Adipocyte (in vitro differentiated cells): ENCODE measurements at regions not wholly inside any gene's neighbourhood (a gene's known extent, or its start where the extent isn't known, plus 50 kb on each side); places are given as distances from the start of the nearest gene placed in this dataset.
A peak's percentile ranks its signal among the peaks of the same experiment; 100 is the strongest.

Experiments
- DNase-seq: peaks from one replicate; pipeline ENCODE4 v3.0.0-alpha.2; 2015; ENCODE audit warnings: low read depth
- H3K27me3 ChIP-seq: replicated peaks from 2 replicates; pipeline ENCODE4 v1.7.0; 2013; ENCODE audit warnings: mild to moderate bottlenecking, low read length, moderate library complexity; ENCODE audit not compliant: control insufficient read depth, insufficient read depth
- H3K36me3 ChIP-seq: 2 replicates; pipeline ENCODE4 v1.7.0; 2013; ENCODE audit warnings: low read length, mild to moderate bottlenecking, moderate library complexity; ENCODE audit not compliant: control insufficient read depth, insufficient read depth, severe bottlenecking
- H3K4me1 ChIP-seq: 2 replicates; pipeline ENCODE4 v1.7.0; 2013; ENCODE audit warnings: mild to moderate bottlenecking, low read length, moderate library complexity; ENCODE audit not compliant: control insufficient read depth, insufficient read depth
- H3K4me3 ChIP-seq: 2 replicates; pipeline ENCODE4 v1.7.0; 2013; ENCODE audit warnings: mild to moderate bottlenecking, low read length, moderate library complexity
- H3K9ac ChIP-seq: 2 replicates; pipeline ENCODE4 v1.7.0; 2013; ENCODE audit warnings: mild to moderate bottlenecking, low read length, moderate library complexity
- H3K9me3 ChIP-seq: 2 replicates; pipeline ENCODE4 v1.7.0; 2013; ENCODE audit warnings: mild to moderate bottlenecking, low read length, moderate library complexity; ENCODE audit not compliant: control insufficient read depth

DNA sequence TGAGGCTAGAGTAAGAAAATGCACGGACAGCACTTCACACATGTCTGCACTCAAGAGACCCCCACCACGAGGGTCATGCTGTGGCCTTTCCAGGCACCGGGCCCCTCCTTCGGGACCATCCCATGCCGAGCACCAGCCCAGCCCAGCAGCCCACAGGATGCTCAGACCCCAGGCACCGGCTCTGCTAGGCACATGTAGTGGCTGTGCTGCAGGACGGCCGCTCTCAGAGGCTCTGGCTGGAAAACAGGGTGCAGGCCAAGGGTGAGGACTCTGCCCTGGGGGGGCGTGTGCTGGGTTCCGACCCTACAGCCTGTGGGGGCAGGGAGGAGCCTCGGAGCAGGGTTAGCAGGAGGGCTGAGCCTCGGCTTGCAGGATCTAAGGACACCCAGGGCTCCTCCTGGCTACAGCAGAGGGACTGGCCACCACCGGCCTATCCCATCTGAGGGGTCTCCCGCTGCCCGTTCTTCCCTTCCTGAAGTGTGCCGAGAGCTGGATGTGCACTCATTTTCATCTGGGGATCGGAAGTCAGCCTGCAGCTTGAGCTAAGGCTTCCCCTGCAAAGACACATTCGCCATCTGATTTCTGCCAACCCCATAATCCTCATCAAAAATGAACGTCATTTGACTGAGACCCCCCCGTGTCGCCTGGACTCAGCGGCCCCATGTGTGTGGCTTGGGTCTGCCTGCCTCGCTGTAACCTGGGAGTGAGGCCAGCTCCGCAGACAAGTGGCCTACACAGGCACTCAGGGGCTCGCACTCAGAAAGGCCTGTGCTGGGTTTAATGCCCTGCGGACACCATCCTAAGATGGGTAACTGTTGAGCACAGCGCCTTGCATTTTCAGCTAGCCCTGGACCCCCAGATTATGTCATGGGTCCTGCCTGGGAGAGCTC lies 293.1 kb upstream of the FOXF1 start:
- peaks cover 14% of the 10 kb centered on the region for H3K27me3 ChIP-seq
- no peak overlapping the region for H3K9ac ChIP-seq
- peaks cover 32% of the 10 kb centered on the region for H3K4me1 ChIP-seq
- no peak overlapping the region for H3K4me3 ChIP-seq
- H3K9me3 ChIP-seq, result no peaks in the 10 kb centered on the region
- DNase-seq, result no peak
- H3K36me3 ChIP-seq, result no peaks in the 10 kb centered on the region

DNA sequence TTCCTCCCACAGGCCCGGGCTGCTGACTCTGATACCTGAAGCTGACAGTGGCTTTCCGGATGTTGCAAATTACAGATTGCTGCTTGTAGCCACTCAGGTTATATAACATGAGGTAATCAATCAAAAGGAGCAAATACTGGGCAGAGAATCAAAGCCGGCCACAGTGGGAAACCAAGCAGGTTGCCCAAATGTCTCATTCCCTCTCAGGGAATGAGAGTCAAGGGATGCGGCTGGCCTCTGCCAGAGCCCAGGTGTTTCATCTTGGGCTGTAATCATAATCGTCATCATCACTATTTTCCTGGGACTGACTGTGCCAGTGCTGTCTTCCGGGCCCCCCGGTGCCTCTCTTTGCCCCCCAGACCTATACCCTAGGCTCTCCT lies 292.4 kb upstream of the FOXF1 start:
- H3K27me3 ChIP-seq, result peaks cover 11% of the 10 kb centered on the region
- no peaks in the 10 kb centered on the region for H3K36me3 ChIP-seq
- peaks cover 38% of the 10 kb centered on the region for H3K4me1 ChIP-seq
- H3K9me3 ChIP-seq, result no peaks in the 10 kb centered on the region
- DNase-seq, result no peak
- no peak overlapping the region for H3K4me3 ChIP-seq
- no peak overlapping the region for H3K9ac ChIP-seq

DNA sequence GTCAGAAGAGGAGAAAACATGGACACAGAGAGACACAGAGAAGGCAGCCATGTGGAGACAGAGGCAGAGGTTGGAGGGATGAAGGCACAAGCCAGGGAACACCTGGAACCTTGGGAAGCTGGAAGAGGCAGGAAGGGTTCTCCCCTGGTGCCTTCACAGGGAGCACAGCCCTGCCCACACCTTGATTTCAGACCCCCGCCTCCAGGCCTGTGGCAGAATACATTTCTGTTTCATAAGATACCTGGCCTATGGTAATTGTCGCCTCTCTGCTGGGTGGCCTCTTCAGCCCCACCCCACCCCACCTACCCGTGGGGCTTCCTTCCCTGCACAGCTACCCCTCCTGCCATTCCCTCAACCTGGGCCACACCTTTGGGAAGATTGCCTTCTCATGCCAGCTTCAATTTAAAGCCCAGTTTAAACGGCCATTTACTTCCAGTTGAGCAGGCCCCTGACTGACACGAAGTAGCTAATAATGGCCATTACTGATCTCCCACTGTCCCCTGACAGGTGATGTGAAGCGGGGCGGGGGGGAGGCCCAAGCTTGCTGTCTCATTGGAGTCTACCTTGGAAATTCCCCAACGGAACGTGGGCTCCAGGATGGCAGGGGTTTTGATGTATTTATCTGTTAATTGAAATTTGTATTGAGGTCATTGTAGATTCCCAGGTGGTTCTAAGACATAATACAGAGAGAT lies 291.7 kb upstream of the FOXF1 start:
- no peak for DNase-seq
- Histone ChIP-seq H3K9me3 (no peaks in the 10 kb centered on the region), H3K9ac (no peak overlapping the region), H3K36me3 (no peaks in the 10 kb centered on the region), H3K27me3 (peaks cover 8% of the 10 kb centered on the region), H3K4me3 (no peak overlapping the region), H3K4me1 (peaks cover 46% of the 10 kb centered on the region)

DNA sequence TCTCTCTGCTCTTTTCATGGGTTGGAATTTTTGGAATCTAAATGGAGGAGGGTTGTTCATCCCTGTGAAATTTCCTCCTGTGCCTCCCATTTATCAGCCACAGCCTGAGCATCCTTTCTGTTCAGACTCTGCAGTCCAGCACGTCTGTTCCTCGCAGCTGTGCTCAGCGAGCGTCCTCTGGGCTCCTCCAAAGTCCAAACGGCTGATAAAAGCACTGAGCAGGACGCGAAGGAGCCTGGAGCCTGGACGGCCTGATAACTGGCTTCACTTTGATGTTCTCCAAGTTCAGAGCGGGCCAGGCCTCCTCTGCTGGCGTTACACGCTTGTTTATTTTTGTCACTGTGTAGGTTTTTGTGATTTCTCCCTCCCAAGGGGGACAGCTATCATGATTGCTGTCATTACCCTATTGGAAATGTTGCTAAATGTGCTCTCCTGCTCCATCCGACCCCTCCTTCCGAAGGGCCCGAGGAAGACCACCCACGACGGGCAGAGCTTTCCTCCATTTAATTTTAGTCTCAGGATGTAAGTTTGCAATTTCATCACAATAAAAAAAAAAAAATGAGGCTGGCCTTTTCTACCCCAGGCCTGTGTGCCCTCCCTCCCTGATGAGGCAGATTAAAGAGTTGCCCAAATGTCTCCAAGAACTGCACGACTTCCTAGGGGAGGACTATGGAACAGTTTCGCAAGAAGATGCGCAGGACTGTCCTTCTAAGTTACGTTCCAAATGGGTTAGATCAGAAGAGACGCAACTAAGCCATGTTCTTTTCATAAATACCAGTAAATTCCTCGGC lies 290.5 kb upstream of the FOXF1 start:
- H3K36me3 ChIP-seq, result no peaks in the 10 kb centered on the region
- H3K9me3 ChIP-seq, result no peaks in the 10 kb centered on the region
- peak; percentile 2 for DNase-seq
- no peak overlapping the region for H3K9ac ChIP-seq
- H3K4me1 ChIP-seq, result peaks cover 48% of the 10 kb centered on the region
- H3K27me3 ChIP-seq, result peaks cover 8% of the 10 kb centered on the region
- H3K4me3 ChIP-seq, result no peak overlapping the region

DNA sequence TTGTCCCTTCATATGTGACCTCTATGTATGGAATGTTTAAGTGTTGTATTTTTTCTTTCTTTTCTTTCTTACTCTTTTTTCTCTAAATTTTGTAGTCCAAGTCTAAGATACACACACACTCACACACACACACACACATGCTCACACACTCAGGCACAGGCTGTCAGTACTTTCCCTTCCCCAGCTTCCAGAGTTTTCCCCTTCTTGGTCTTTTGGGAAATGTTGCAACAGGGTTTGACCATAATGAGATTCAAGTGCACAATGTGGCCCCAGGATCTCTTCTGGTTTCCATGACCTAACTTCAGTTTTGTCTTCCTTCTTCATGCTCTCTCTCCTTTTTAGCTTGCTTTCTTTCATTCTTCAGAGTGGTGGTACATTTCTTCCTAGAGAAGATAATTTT lies 289.8 kb upstream of the FOXF1 start:
- Histone ChIP-seq H3K27me3 (peaks cover 8% of the 10 kb centered on the region), H3K9me3 (no peaks in the 10 kb centered on the region), H3K4me3 (no peak overlapping the region), H3K36me3 (no peaks in the 10 kb centered on the region), H3K9ac (no peak overlapping the region), H3K4me1 (peaks cover 44% of the 10 kb centered on the region)
- peak; percentile 23 for DNase-seq

DNA sequence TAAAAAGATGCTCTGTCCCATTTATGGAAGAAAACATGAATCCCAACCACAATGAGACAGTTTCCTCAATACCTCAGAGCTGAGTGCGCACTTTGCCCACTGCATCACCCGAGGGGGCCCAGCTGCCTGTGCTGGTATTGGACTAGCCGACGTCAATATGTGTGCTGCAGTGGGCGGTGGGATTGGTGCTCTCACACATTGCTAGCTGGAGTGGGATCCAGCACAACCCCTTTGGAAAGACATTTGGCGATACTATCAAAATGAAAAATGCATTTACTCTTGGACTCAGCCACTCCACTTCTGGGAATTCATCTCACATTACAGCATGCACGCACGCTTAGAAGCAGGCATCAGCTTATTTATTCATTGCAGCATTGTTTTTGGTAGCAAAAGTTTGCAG lies 289.2 kb upstream of the FOXF1 start:
- H3K27me3 ChIP-seq, result peaks cover 5% of the 10 kb centered on the region
- no peaks in the 10 kb centered on the region for H3K9me3 ChIP-seq
- H3K4me3 ChIP-seq, result no peak overlapping the region
- DNase-seq, result peak; percentile 4
- H3K4me1 ChIP-seq, result peaks cover 44% of the 10 kb centered on the region
- no peaks in the 10 kb centered on the region for H3K36me3 ChIP-seq
- no peak overlapping the region for H3K9ac ChIP-seq

DNA sequence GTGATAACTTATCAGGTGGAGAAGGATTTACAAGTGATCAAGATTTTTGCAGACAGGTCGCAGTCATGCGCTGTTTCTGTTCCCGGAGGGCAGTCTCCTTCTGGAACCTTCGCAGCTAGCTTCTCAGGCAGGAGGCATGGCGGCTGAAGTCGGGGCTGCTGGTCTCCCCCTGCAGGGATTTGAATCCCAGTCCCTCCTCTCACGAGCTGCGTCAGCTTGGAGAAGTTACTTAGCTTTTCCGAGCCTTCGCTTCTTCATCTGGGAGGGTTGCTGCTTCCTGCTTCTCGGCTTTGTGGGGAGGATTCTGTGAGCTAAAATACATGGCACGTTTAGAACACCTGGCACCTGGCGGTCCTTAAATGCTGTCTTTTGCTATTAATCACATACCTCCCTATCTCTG lies 287.8 kb upstream of the FOXF1 start:
- H3K36me3 ChIP-seq, result no peaks in the 10 kb centered on the region
- H3K9me3 ChIP-seq, result no peaks in the 10 kb centered on the region
- peaks cover 5% of the 10 kb centered on the region for H3K27me3 ChIP-seq
- peak; percentile 73 for DNase-seq
- peaks cover 44% of the 10 kb centered on the region for H3K4me1 ChIP-seq
- H3K4me3 ChIP-seq, result peak overlapping the region; percentile 76
- peak overlapping the region; percentile 75 for H3K9ac ChIP-seq

DNA sequence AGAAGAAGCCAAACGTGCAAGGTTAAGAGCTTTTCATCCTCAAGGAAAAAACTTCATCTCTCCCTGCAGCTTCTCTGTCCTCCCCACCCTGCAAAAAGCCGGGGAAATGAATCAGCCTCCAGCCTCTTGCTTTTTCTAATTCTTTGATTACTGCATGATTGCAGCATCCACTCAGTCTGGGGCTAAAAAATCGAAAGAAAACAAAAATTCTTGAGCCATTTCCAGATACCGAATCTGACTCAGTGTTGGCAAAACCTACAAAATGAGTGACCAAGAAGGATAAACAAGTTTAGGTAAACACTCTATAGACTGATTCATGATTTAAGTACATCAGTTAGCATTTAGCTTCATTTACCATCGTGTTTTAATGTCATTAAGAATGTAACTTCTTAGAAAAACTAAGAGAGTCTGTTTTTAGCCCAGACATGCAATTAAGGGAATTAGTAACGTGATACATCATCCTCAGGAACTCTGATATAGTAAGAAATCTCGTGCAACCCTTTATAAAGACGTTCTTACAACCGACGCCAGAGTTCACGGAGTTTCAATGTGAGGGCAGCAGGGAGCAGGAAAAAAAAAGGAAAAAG lies 287.3 kb upstream of the FOXF1 start:
- Histone ChIP-seq H3K27me3 (peaks cover 5% of the 10 kb centered on the region), H3K9me3 (no peaks in the 10 kb centered on the region), H3K9ac (peak overlapping the region; percentile 75), H3K4me1 (peaks cover 44% of the 10 kb centered on the region), H3K36me3 (no peaks in the 10 kb centered on the region), H3K4me3 (peak overlapping the region; percentile 76)
- DNase-seq, result peak; percentile 96

DNA sequence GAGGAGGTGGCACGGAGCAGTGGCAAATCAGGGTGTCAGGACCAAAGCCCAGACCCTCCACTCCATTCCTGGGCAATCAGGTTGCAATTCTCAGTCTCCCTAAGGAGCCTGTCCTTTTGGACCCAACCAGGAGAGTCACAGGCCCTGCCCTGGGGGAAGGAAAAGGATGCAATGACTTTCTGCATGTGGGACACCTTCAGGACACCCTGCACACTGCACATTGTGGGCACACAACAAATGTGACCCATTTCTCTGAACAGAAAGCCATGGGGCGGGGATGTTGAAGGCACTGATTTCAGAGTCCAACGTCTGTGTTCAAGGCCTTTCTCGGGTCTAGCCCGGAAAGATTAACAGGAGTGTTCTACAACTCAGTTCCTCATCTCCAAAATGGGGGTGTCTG lies 286.2 kb upstream of the FOXF1 start:
- peak; percentile 13 for DNase-seq
- Histone ChIP-seq H3K4me1 (peaks cover 44% of the 10 kb centered on the region), H3K9me3 (no peaks in the 10 kb centered on the region), H3K9ac (no peak overlapping the region), H3K27me3 (peaks cover 10% of the 10 kb centered on the region), H3K36me3 (no peaks in the 10 kb centered on the region), H3K4me3 (no peak overlapping the region)

DNA sequence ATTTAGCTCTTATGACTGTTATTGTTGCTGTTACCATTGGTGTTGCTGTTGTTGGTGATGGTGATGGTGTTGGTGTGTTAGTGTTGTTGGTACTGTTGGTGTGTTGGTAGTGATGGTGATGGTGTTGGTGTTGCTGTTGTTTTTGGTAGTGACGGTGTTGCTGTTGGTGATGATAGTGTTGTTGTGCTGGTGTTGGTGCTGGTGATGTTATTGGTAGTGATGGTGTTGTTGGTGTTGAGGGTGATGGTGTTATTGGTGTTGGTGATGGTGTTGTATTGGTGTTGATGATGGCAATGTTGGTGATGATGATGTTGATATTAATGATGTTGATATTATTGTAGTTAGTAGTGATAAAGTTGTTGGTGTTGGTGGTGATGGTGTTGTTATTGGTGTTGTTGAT lies 285.7 kb upstream of the FOXF1 start:
- peaks cover 12% of the 10 kb centered on the region for H3K27me3 ChIP-seq
- no peak overlapping the region for H3K4me3 ChIP-seq
- H3K9me3 ChIP-seq, result no peaks in the 10 kb centered on the region
- H3K4me1 ChIP-seq, result peaks cover 40% of the 10 kb centered on the region
- no peaks in the 10 kb centered on the region for H3K36me3 ChIP-seq
- DNase-seq, result no peak
- H3K9ac ChIP-seq, result no peak overlapping the region

DNA sequence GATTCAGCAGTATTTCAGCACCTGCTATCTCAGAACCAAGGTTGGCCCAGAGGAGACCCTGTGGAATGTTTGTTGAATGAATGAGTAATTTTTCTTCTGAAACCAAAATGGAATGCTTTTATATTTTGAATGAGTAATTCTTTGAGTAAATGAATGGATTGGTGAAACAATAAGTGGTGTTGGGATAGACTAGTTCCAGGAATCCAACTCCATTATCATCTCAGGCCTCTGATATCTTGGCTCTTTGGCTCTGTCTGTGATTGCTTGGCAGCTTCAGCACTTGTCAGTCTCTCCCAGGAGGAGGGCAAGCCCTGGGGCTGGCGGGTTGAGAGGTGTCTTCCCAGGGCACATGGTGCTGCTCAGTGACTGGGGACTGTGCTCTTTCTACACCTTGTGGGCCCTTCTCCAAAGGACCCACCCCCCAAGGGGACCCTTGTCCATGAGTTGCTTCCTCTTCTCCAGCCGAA lies 284.4 kb upstream of the FOXF1 start:
- Histone ChIP-seq H3K4me1 (peaks cover 27% of the 10 kb centered on the region), H3K36me3 (no peaks in the 10 kb centered on the region), H3K9me3 (no peaks in the 10 kb centered on the region), H3K9ac (no peak overlapping the region), H3K4me3 (no peak overlapping the region), H3K27me3 (peaks cover 20% of the 10 kb centered on the region)
- DNase-seq, result no peak
